Peyer's patch (tissue), 4 donors: ENCODE measurements at regions not wholly inside any gene's neighbourhood (a gene's known extent, or its start where the extent isn't known, plus 50 kb on each side); places are given as distances from the start of the nearest gene placed in this dataset.

Source experiments
- DNase-seq, 3 donors: peaks; one replicate each; pipeline ENCODE4 v3.0.0-alpha.2; 2017 to 2019
- H3K27ac ChIP-seq, 4 donors: fragments of 200-600 bp; sonication (generic); one replicate each; pipeline ENCODE4 v1.5.1; 2016 to 2019
- H3K27me3 ChIP-seq, 2 donors: fragments of 200-600 bp; sonication (generic); one replicate each; pipeline ENCODE4 v1.5.1; 2019
- H3K36me3 ChIP-seq, 3 donors: fragments of 200-600 bp; sonication (generic); one replicate each; pipeline ENCODE4 v1.5.1; 2016 to 2019
- H3K4me1 ChIP-seq, 4 donors: fragments of 200-600 bp; sonication (generic); one replicate each; pipeline ENCODE4 v1.5.1; 2016 to 2019
- H3K4me3 ChIP-seq, 4 donors: fragments of 200-600 bp; sonication (generic); 1 replicate in 3 of 4; 2 replicates in 1 of 4; pipeline ENCODE4 v1.5.1; 2016 to 2019; ENCODE audit warnings: mild to moderate bottlenecking in 1 of 4
- H3K9me3 ChIP-seq, 4 donors: fragments of 200-600 bp; sonication (generic); one replicate each; pipeline ENCODE4 v1.5.1; 2016 to 2019; ENCODE audit warnings: mild to moderate bottlenecking in 1 of 4
- CTCF ChIP-seq, 6 experiments: fragments of 450-650 bp in 4 of 6; fragments of 200-600 bp in 2 of 6; sonication (generic) in 1 of 6; IDR thresholded peaks; one replicate each; pipeline ENCODE4 v1.5.1; 2017 to 2019; ENCODE audit warnings: antibody characterized with exemption in 6 of 6, mild to moderate bottlenecking in 3 of 6, moderate library complexity in 1 of 6
- POLR2A ChIP-seq, 2 donors: fragments of 450-650 bp; IDR thresholded peaks; one replicate each; pipeline ENCODE4 v1.5.1; 2017; ENCODE audit warnings: antibody characterized with exemption in 2 of 2, mild to moderate bottlenecking in 2 of 2, moderate library complexity in 2 of 2

- no peak overlapping the region for H3K27ac ChIP-seq
- H3K4me3 ChIP-seq: no peak overlapping the region
- no peaks in the 10 kb centered on the region for H3K36me3 ChIP-seq
- no peaks in the 10 kb centered on the region for H3K27me3 ChIP-seq
- DNase-seq: peak in 1 of 3 donors; percentile 21
- no peaks in the 10 kb centered on the region for H3K4me1 ChIP-seq
- no peaks in the 10 kb centered on the region for H3K9me3 ChIP-seq
- TF ChIP-seq POLR2A (IDR thresholded peaks at IDR 0.05) (no peak), CTCF (IDR thresholded peaks at IDR 0.05) (no peak)
Observed at GRCh38 chr2:10977621-10978020, 65.9 kb downstream of the KCNF1 start.

GRCh38 chr2:10978090-10978670 is 66.4 kb downstream of the KCNF1 start:
- no peaks in the 10 kb centered on the region for H3K9me3 ChIP-seq
- peak in 1 of 3 donors; percentile 38 for DNase-seq
- no peak overlapping the region for H3K4me3 ChIP-seq
- H3K27me3 ChIP-seq: no peaks in the 10 kb centered on the region
- no peaks in the 10 kb centered on the region for H3K4me1 ChIP-seq
- TF ChIP-seq POLR2A (IDR thresholded peaks at IDR 0.05) (no peak), CTCF (IDR thresholded peaks at IDR 0.05) (no peak)
- no peaks in the 10 kb centered on the region for H3K36me3 ChIP-seq
- no peak overlapping the region for H3K27ac ChIP-seq

GRCh38 chr2:10980071-10980470 is 68.3 kb downstream of the KCNF1 start:
- Histone ChIP-seq H3K36me3 (no peaks in the 10 kb centered on the region), H3K9me3 (no peaks in the 10 kb centered on the region), H3K27me3 (no peaks in the 10 kb centered on the region), H3K4me1 (no peaks in the 10 kb centered on the region), H3K4me3 (no peak overlapping the region), H3K27ac (no peak overlapping the region)
- peak in 1 of 3 donors; percentile 13 for DNase-seq
- TF ChIP-seq POLR2A (IDR thresholded peaks at IDR 0.05): no peak
- no peak for TF ChIP-seq CTCF (IDR thresholded peaks at IDR 0.05)

- Histone ChIP-seq H3K4me3 (no peak overlapping the region), H3K36me3 (no peaks in the 10 kb centered on the region), H3K27me3 (no peaks in the 10 kb centered on the region), H3K4me1 (no peaks in the 10 kb centered on the region), H3K9me3 (no peaks in the 10 kb centered on the region), H3K27ac (no peak overlapping the region)
- peak in 1 of 3 donors; percentile 25 for DNase-seq
- TF ChIP-seq POLR2A (IDR thresholded peaks at IDR 0.05): no peak
- TF ChIP-seq CTCF (IDR thresholded peaks at IDR 0.05): no peak
Observed at GRCh38 chr2:10980886-10981425, 69.2 kb downstream of the KCNF1 start.

- Histone ChIP-seq H3K9me3 (no peaks in the 10 kb centered on the region), H3K4me3 (no peak overlapping the region), H3K36me3 (no peaks in the 10 kb centered on the region), H3K27me3 (no peaks in the 10 kb centered on the region), H3K27ac (no peak overlapping the region), H3K4me1 (no peaks in the 10 kb centered on the region)
- DNase-seq: peak in 1 of 3 donors; percentile 29
- TF ChIP-seq CTCF (IDR thresholded peaks at IDR 0.05) (no peak), POLR2A (IDR thresholded peaks at IDR 0.05) (no peak)
Observed at GRCh38 chr2:10981451-10981850, 69.7 kb downstream of the KCNF1 start.
